T-helper 2 cell treated with Interferon-gamma antibody and Interleukin-4, amounts not matched to agents 5 μg/mL and 100 μg/mL, for 36 hours (primary cell): ENCODE measurements at regions not wholly inside any gene's neighbourhood (a gene's known extent, or its start where the extent isn't known, plus 50 kb on each side); places are given as distances from the start of the nearest gene placed in this dataset.
"Not testable (repeated sequence)": the region's sequence is repeated elsewhere in the genome, so short reads cannot be mapped to it uniquely, and the experiment has no call there.

ENCODE experiments used
- DNase-seq: peaks from one replicate; pipeline ENCODE4 v3.0.0; 2021; ENCODE audit warnings: low spot score
- H3K27ac Mint-ChIP-seq: one replicate; pipeline ENCODE4 v1.8.0; 2021; ENCODE audit warnings: mild to moderate bottlenecking, mixed read lengths
- H3K27me3 Mint-ChIP-seq: one replicate; pipeline ENCODE4 v1.8.0; 2021; ENCODE audit warnings: low read depth, mixed read lengths
- H3K36me3 Mint-ChIP-seq: one replicate; pipeline ENCODE4 v1.8.0; 2021; ENCODE audit warnings: low read depth, mixed read lengths
- H3K4me1 Mint-ChIP-seq: one replicate; pipeline ENCODE4 v1.8.0; 2021; ENCODE audit warnings: low read depth, mixed read lengths
- H3K4me3 Mint-ChIP-seq: one replicate; pipeline ENCODE4 v1.8.0; 2022; ENCODE audit warnings: mild to moderate bottlenecking, moderate library complexity, mixed read lengths
- H3K9me3 Mint-ChIP-seq: one replicate; pipeline ENCODE4 v1.8.0; 2021; ENCODE audit warnings: mixed read lengths

DNA sequence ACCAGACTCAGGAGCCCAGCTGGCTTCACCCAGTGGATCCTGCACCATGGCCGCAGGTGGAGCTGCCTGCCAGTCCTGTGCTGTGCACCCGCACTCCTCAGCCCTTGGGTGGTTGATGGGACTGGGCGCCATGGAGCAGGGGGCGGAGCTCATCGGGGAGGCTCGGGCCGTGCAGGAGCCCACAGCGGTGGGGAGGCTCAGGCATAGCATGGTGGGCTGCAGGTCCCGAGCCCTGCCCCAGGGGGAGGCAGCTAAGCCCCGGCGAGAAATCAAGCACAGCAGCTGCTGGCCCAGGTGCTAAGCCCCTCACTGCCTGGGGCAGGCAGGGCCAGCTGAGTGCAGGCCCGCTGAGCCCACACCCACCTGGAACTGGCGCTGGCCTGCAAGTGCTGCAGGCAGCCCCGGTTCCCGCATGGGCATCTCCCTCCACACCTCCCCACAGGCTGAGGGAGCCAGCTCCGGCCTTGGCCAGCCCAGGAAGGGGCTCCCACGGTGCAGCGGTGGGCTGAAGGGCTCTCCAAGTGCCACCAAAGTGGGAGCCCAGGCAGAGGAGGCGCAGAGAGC, 464.1 kb upstream of the DIPK2B start:
- no peaks in the 10 kb centered on the region for H3K4me1 Mint-ChIP-seq
- H3K9me3 Mint-ChIP-seq: no peaks in the 10 kb centered on the region
- H3K4me3 Mint-ChIP-seq: no peak overlapping the region
- H3K27ac Mint-ChIP-seq: no peak overlapping the region
- H3K36me3 Mint-ChIP-seq: no peaks in the 10 kb centered on the region
- no peaks in the 10 kb centered on the region for H3K27me3 Mint-ChIP-seq
- no peak for DNase-seq

DNA sequence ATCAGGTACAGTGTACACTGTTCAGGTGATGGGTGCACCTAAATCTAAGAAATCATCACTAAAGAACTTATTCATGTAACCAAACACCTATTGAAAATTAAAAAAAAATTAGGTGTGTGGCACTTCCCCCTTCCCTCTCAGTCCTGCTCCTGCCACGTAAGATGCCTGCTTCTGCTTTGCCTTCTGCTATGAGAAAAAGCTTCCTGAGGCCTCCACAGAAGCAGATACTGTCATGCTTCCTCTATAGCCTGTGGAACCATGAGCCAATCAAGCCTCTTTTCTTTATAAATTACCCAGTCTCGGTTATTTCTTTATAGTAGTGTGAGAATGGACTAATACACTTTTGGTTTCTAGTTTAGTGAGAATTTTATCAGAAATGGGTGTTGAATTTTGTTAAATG, 459.8 kb upstream of the DIPK2B start:
- H3K9me3 Mint-ChIP-seq: peaks cover 4% of the 10 kb centered on the region

DNA sequence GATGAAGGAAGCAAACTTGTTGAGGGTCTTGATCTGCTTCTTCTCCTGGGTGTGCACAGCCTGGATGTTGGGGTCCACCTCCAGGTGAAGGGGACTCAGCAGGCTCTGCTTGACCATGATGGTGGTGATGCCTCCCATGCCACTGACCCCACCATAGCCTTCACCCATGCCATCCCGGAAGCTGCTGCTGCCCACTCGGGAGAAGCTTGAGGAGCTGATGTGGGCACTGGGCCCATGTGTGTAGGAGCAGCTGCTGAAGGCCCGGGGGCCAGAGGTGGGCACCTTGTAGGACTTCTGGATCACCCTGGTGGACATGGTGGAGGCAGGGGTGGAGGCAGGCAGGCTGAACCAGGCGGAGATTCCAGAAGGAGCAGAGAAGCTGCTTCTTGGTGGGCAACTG, 432.7 kb upstream of the DIPK2B start:
- Mint-ChIP-seq H3K9me3 (no peaks in the 10 kb centered on the region), H3K4me3 (no peak overlapping the region), H3K36me3 (no peaks in the 10 kb centered on the region), H3K27me3 (peaks cover 9% of the 10 kb centered on the region), H3K27ac (no peak overlapping the region), H3K4me1 (no peaks in the 10 kb centered on the region)
- DNase-seq: no peak

More for the DNA sequence above, 459.8 kb upstream of the DIPK2B start:
- no peak for DNase-seq
- no peaks in the 10 kb centered on the region for H3K4me1 Mint-ChIP-seq
- H3K4me3 Mint-ChIP-seq: no peak overlapping the region
- no peaks in the 10 kb centered on the region for H3K36me3 Mint-ChIP-seq
- H3K27me3 Mint-ChIP-seq: no peaks in the 10 kb centered on the region
- H3K27ac Mint-ChIP-seq: no peak overlapping the region

- no peak overlapping the region for H3K4me3 Mint-ChIP-seq
- DNase-seq: no peak
- peaks cover 9% of the 10 kb centered on the region for H3K27me3 Mint-ChIP-seq
Measured at GRCh38 chrX:45632506-45632905, 431.8 kb upstream of the DIPK2B start.

GRCh38 chrX:45630078-45630477, 429.4 kb upstream of the DIPK2B start:
- H3K27me3 Mint-ChIP-seq: no peaks in the 10 kb centered on the region
- H3K4me3 Mint-ChIP-seq: no peak overlapping the region
- peaks cover 11% of the 10 kb centered on the region for H3K9me3 Mint-ChIP-seq
- DNase-seq: no peak
- H3K4me1 Mint-ChIP-seq: no peaks in the 10 kb centered on the region
- no peaks in the 10 kb centered on the region for H3K36me3 Mint-ChIP-seq
- H3K27ac Mint-ChIP-seq: no peak overlapping the region

More at GRCh38 chrX:45632506-45632905, 431.8 kb upstream of the DIPK2B start:
- Mint-ChIP-seq H3K36me3 (no peaks in the 10 kb centered on the region), H3K4me1 (no peaks in the 10 kb centered on the region), H3K9me3 (peaks cover under 1% of the 10 kb centered on the region), H3K27ac (no peak overlapping the region)

DNA sequence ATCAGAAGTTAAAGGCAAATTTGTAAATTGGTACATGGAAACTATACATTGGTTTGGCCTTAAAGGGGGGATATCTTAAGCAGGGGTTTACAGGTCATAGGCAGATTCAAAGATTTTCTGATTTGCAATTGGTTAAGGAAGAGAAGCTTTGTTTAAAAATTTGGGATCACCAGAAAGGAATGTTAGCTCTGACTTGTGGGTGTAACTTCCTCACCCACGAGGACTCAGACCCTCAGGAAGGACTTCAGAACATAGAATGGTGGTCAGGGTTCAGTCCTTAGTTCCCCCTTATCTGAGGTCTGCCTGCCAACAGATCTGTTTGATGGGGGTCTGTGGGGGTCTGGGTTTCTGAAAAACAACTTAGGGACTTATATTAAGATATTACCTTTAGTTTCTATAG, 427.4 kb upstream of the DIPK2B start:
- no peak overlapping the region for H3K4me3 Mint-ChIP-seq
- no peak overlapping the region for H3K27ac Mint-ChIP-seq
- DNase-seq: no peak
- no peaks in the 10 kb centered on the region for H3K36me3 Mint-ChIP-seq
- no peaks in the 10 kb centered on the region for H3K27me3 Mint-ChIP-seq
- no peaks in the 10 kb centered on the region for H3K4me1 Mint-ChIP-seq
- H3K9me3 Mint-ChIP-seq: peaks cover 11% of the 10 kb centered on the region

- Mint-ChIP-seq H3K4me1 (peaks cover 9% of the 10 kb centered on the region), H3K4me3 (no peak overlapping the region), H3K27me3 (no peaks in the 10 kb centered on the region), H3K36me3 (no peaks in the 10 kb centered on the region), H3K9me3 (peaks cover 17% of the 10 kb centered on the region), H3K27ac (no peak overlapping the region)
- DNase-seq: no peak
Measured at GRCh38 chrX:45623266-45623665, 422.6 kb upstream of the DIPK2B start.

- H3K4me3 Mint-ChIP-seq: no peak overlapping the region
- H3K9me3 Mint-ChIP-seq: peaks cover 24% of the 10 kb centered on the region
- no peak overlapping the region for H3K27ac Mint-ChIP-seq
Measured at GRCh38 chrX:45622538-45622937, 421.9 kb upstream of the DIPK2B start.

DNA sequence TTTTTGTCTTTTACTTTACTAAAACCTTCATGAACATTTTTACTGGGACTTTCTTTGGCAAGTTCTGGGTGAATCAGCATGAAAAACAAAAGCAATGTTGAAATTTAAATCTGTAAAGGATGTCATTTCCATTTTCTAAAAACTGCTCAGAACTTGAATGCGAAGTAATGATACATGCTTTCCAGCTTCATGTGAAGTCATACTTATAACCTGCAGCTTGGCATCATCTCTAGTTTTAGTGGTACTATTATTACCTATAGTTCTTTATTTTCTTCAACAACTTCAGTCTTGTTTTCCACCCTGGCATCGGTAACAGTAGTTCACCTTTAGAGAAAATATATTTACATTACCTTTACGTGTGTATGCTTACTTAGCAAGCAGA, 421.4 kb upstream of the DIPK2B start:
- no peak for DNase-seq
- Mint-ChIP-seq H3K9me3 (peaks cover 23% of the 10 kb centered on the region), H3K4me1 (peaks cover 9% of the 10 kb centered on the region), H3K27ac (no peak overlapping the region), H3K4me3 (no peak overlapping the region), H3K27me3 (no peaks in the 10 kb centered on the region), H3K36me3 (no peaks in the 10 kb centered on the region)

More at GRCh38 chrX:45622538-45622937, 421.9 kb upstream of the DIPK2B start:
- Mint-ChIP-seq H3K27me3 (no peaks in the 10 kb centered on the region), H3K4me1 (peaks cover 9% of the 10 kb centered on the region), H3K36me3 (no peaks in the 10 kb centered on the region)
- no peak for DNase-seq

DNA sequence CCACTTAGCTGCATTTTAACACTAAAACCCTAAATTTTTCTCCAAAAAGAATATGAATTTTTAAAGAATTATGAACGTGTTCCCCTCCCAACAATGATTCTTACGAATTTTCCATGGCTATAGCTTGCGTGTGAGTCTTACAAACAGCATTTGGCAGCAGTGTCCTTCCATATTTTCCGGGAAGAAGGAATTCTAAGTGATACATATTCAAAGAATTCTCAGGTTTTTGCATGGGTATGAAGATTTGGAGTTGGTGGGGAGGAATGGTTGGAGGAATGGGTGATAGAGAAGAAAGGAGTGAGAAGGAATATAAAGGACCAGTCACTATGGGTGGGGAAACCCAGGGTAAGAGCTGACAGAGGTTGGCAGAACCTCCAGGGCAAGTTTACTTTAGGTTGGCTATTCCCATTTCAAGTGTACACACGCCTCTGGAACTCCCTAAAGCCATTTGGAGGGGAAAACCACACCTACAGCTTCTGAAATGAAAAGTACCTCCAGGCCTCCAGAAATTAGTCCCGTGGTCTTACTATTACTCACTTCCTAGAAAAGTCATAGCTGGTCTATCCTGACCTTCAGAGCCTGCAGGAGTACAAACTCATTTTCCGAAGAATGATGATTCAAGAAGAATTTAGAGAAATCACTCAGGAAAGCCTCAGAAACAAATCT, 420.8 kb upstream of the DIPK2B start:
- Mint-ChIP-seq H3K27me3 (no peaks in the 10 kb centered on the region), H3K9me3 (peaks cover 21% of the 10 kb centered on the region), H3K36me3 (no peaks in the 10 kb centered on the region), H3K27ac (no peak overlapping the region), H3K4me3 (no peak overlapping the region), H3K4me1 (peaks cover 9% of the 10 kb centered on the region)
- DNase-seq: peak; percentile 42

GRCh38 chrX:45619290-45619689, 418.6 kb upstream of the DIPK2B start:
- no peak overlapping the region for H3K4me3 Mint-ChIP-seq
- H3K27ac Mint-ChIP-seq: no peak overlapping the region
- H3K9me3 Mint-ChIP-seq: peaks cover 17% of the 10 kb centered on the region
- H3K4me1 Mint-ChIP-seq: peaks cover 9% of the 10 kb centered on the region
- no peak for DNase-seq
- H3K36me3 Mint-ChIP-seq: no peaks in the 10 kb centered on the region
- H3K27me3 Mint-ChIP-seq: no peaks in the 10 kb centered on the region

GRCh38 chrX:45615591-45615990, 414.9 kb upstream of the DIPK2B start:
- not testable (repeated sequence) for DNase-seq, H3K27ac Mint-ChIP-seq, H3K4me1 Mint-ChIP-seq, H3K27me3 Mint-ChIP-seq, H3K36me3 Mint-ChIP-seq, H3K4me3 Mint-ChIP-seq
- peaks cover 31% of the 10 kb centered on the region for H3K9me3 Mint-ChIP-seq

DNA sequence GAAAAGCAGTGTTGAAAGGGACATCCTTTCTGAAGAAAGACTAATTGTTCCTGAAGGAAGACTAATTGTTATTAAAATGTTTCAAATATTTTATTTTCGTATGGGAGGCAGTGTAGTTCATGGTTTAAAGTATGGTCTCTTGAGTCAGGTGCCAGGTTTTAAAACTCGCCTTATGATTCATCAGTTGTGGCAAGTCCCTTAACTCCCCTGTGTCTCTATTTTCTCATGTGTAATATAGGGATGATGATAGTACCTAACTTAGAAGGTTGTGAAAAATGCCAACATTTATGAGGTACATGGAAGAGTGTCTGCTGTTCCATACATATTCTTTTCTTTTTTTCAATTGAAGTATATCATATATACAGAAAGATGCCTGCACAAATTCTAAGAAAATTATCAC, 414.2 kb upstream of the DIPK2B start:
- no peaks in the 10 kb centered on the region for H3K27me3 Mint-ChIP-seq
- DNase-seq: no peak
- peaks cover 33% of the 10 kb centered on the region for H3K9me3 Mint-ChIP-seq
- H3K36me3 Mint-ChIP-seq: no peaks in the 10 kb centered on the region
- no peak overlapping the region for H3K4me3 Mint-ChIP-seq
- no peak overlapping the region for H3K27ac Mint-ChIP-seq
- no peaks in the 10 kb centered on the region for H3K4me1 Mint-ChIP-seq

- Mint-ChIP-seq H3K4me1 (no peaks in the 10 kb centered on the region), H3K36me3 (no peaks in the 10 kb centered on the region), H3K9me3 (peaks cover 8% of the 10 kb centered on the region), H3K4me3 (no peak overlapping the region), H3K27ac (no peak overlapping the region), H3K27me3 (no peaks in the 10 kb centered on the region)
- DNase-seq: no peak
Measured at GRCh38 chrX:45602151-45602550, 401.5 kb upstream of the DIPK2B start.

DNA sequence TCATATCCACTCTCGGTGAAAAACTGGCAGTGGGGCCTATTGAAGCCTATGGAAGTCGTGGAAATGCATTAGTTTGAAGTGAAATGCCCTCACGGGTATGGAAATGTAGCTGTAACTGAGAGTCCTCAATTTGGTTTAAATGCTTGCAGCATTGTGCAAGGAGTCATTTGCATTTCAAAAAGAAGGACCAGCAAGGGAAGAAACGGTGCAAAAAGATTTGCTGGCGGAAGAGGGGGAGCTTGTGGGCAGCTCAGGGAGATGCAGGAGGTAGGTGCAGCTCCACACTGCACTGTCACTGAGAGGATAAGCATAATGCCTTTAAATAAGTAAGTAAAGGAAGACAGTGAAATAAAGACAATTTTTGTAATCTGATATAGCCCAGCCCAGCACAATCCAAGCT, 400.4 kb upstream of the DIPK2B start:
- H3K4me1 Mint-ChIP-seq: no peaks in the 10 kb centered on the region
- DNase-seq: no peak
- no peaks in the 10 kb centered on the region for H3K27me3 Mint-ChIP-seq
- H3K36me3 Mint-ChIP-seq: no peaks in the 10 kb centered on the region
- H3K27ac Mint-ChIP-seq: no peak overlapping the region
- H3K9me3 Mint-ChIP-seq: peaks cover 3% of the 10 kb centered on the region
- no peak overlapping the region for H3K4me3 Mint-ChIP-seq
